CD4-positive, alpha-beta T cell treated with Interleukin-17A for 1 hour (primary cell): ENCODE measurements at regions not wholly inside any gene's neighbourhood (a gene's known extent, or its start where the extent isn't known, plus 50 kb on each side); places are given as distances from the start of the nearest gene placed in this dataset.
"Not testable (repeated sequence)": the region's sequence is repeated elsewhere in the genome, so short reads cannot be mapped to it uniquely, and the experiment has no call there.

Experiments
- DNase-seq: peaks from one replicate; pipeline ENCODE4 v3.0.0-alpha.2; 2020

GRCh38 chr16:55016515-55016914, 85.8 kb downstream of the IRX5 start:
- no peak for DNase-seq

- DNase-seq, result no peak
Measured at GRCh38 chr16:55017321-55017720, 86.7 kb downstream of the IRX5 start.

GRCh38 chr16:55018881-55019280, 88.2 kb downstream of the IRX5 start:
- no peak for DNase-seq

- no peak for DNase-seq
Measured at GRCh38 chr16:55019419-55020131, 88.9 kb downstream of the IRX5 start.

GRCh38 chr16:55021595-55022475, 91.2 kb downstream of the IRX5 start:
- no peak for DNase-seq

- not testable (repeated sequence) for DNase-seq
Measured at GRCh38 chr16:55027260-55027659, 96.6 kb downstream of the IRX5 start.

- DNase-seq, result no peak
Measured at GRCh38 chr16:55029509-55029908, 98.8 kb downstream of the IRX5 start.

GRCh38 chr16:55030944-55031343, 100.3 kb downstream of the IRX5 start:
- DNase-seq, result no peak

- DNase-seq, result no peak
Measured at GRCh38 chr16:55031481-55031880, 100.8 kb downstream of the IRX5 start.

GRCh38 chr16:55033225-55034156, 102.8 kb downstream of the IRX5 start:
- DNase-seq, result no peak

GRCh38 chr16:55035029-55035428, 104.4 kb downstream of the IRX5 start:
- DNase-seq, result no peak

GRCh38 chr16:55035956-55036355, 105.3 kb downstream of the IRX5 start:
- no peak for DNase-seq

- DNase-seq, result no peak
Measured at GRCh38 chr16:55036371-55036821, 105.7 kb downstream of the IRX5 start.

GRCh38 chr16:55037046-55037445, 106.4 kb downstream of the IRX5 start:
- no peak for DNase-seq

- DNase-seq, result no peak
Measured at GRCh38 chr16:55037966-55038365, 107.3 kb downstream of the IRX5 start.

- no peak for DNase-seq
Measured at GRCh38 chr16:55039042-55039441, 108.4 kb downstream of the IRX5 start.

- no peak for DNase-seq
Measured at GRCh38 chr16:55039511-55039910, 108.8 kb downstream of the IRX5 start.

- no peak for DNase-seq
Measured at GRCh38 chr16:55039931-55040330, 109.3 kb downstream of the IRX5 start.

- DNase-seq, result no peak
Measured at GRCh38 chr16:55040366-55041086, 109.9 kb downstream of the IRX5 start.

GRCh38 chr16:55041540-55042234, 111.0 kb downstream of the IRX5 start:
- DNase-seq, result no peak

GRCh38 chr16:55042556-55043432, 112.1 kb downstream of the IRX5 start:
- DNase-seq, result no peak
